GM21390 (cell line): ENCODE measurements at regions not wholly inside any gene's neighbourhood (a gene's known extent, or its start where the extent isn't known, plus 50 kb on each side); places are given as distances from the start of the nearest gene placed in this dataset.

Experiments used
- ATAC-seq: cut with Tn5 transposase; IDR thresholded peaks from one replicate; pipeline ENCODE4 v1.9.1; 2021; ENCODE audit not compliant: unreplicated experiment

DNA sequence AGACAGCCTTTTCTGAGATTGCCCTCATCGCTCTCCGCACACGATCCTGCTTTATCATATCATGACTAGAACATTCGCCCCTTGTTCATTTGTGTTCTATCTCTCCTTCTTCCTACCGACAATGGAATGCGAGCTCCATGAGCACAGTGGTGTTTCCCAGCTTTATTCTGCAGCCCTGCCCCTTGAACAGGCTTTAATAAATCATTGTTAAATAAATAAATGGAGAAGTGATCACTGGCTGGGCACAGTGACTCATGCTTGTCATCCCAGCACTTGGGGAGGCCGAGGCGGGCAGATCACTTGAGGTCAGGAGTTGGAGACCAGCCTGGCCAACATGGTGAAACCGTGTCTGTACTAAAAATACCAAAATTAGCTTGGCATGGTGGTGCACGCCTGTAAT lies 1063.3 kb upstream of the EEF2KMT start:
- no peak for ATAC-seq

DNA sequence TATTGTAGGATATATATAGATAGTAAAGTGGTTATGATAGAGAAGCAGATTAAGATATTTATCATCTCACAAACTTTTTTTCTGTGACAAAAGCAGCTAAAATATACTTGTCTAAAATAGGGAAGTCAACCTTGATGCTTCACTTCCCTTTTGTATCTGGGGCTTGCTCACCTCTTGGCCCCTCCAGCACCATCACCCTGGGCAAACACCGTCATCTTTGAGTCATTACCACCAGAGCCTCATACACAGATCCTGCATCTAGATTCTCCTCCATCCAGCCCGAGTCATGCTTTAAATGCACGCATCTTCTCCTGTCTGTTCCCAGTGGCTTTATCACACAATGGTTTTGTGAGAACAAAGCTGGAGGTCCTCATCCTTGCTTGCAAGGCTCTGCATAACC lies 1062.7 kb upstream of the EEF2KMT start:
- ATAC-seq, result no peak

DNA sequence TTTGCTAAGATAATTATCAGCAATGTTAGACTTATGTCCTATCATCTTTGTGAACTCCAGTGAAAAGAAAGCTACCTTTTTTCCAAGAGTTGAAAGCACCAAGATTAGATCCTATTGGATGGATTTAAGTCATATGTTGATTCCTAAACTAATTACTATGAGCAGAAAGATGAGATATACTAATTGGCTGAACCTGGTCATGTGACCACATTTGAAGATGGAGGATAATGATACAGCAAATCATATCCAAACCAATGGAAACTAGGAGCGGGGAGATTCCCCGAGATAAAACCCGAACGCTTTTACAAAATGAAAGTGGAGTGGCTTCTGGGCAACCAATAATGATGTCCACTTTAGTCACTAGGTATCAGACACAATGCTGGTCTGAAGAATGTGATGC lies 1060.2 kb upstream of the EEF2KMT start:
- ATAC-seq, result no peak

DNA sequence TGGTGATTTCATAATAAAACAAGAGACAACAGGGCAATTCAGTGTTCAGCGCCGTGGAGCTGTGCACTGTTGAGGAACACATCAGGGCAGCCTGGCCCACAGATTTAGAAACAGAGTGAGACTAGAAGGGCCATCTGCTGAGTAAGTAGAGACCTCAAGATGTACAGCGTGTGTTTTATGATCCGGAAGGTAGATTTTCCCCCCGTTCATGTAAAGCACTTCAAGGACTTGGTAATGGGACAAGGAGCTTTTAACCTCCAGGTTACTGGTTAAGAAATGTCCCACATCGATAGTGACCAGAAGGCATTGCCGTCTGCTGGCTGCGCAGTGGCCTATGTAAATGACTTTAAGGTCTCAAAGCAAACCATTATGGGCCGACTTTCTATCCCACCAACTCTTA lies 1057.7 kb upstream of the EEF2KMT start:
- ATAC-seq, result no peak

DNA sequence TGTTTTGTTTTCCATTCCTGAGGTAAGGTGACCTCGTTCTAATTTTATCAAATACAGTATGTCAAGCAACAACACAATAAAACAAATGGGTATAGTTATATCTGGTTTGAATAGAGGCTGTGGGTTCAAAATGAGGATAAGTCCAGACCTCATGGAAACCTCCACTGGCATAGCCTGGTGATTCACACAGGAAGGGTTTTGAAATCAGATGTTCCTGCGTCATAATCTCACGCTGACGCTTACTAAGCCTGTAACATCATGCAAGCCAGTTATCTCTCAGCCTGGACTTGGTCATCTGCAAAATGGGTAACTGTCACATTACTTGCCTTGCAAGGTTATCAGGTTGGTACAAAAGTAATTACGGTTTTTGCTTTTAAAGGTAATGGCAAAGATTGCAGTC lies 1056.3 kb upstream of the EEF2KMT start:
- ATAC-seq, result no peak

DNA sequence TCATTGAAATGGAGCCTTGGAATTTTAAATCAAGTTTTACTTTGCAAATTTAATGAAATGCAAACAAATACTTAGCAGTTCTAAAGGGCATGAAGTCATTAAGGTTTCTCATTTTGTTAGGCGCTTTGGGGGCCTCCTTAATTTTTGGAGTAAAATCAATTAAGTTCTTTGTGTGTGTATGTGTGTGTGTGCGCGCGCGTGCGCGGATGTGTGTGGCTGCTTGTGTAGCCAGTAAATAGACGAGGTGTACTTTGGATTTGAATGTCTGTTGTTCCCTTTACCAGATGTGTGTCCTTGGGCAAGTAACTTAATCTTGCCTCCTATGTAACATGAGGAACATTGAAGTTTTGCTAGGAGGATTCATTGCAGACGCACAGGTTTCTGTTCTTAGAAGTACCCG lies 1051.4 kb upstream of the EEF2KMT start:
- no peak for ATAC-seq

DNA sequence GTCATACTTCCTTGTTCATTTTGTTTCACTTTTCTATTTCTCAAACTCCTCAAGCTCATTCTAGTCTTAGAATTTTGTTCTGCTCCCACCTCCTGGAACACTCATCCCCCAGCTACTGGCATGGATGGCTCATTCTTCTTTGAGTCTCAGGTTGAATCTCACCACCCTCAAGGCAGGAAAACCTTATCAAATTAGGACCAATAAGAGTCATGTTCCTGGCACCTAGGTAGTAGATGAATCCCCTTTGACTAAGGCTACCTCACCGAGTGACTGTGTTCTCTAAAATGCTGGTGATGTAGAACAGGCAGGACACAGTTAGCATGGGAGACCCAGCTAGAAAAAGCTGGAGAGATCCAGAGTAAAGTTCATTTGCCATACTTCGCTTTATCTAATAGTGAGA lies 1050.8 kb upstream of the EEF2KMT start:
- no peak for ATAC-seq

DNA sequence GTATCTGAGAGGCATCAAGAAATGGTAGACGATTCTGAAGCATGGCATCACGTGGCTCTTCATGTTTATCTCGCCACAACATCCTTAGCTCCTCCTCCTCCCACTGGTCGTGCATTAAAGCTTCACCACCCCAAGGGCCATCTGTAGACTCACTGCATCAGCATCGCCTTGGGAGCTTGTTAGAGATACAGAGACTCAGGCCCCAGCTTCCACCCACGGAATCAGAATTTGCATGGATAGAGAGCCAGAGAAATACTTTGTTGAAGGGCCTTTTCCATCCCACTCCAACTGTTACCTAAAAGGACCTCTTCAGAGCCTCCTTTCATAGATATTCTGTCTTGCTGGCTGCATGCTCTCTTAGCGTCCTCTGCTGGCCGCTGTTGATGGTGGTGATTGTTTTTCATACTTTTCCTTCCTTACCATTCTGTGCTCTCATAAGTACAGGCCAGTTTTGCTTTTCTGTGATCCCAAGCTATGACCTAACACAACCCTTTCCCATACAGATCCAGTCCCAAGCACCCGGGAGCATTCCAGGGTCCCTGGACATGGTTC lies 1049.4 kb upstream of the EEF2KMT start:
- no peak for ATAC-seq

DNA sequence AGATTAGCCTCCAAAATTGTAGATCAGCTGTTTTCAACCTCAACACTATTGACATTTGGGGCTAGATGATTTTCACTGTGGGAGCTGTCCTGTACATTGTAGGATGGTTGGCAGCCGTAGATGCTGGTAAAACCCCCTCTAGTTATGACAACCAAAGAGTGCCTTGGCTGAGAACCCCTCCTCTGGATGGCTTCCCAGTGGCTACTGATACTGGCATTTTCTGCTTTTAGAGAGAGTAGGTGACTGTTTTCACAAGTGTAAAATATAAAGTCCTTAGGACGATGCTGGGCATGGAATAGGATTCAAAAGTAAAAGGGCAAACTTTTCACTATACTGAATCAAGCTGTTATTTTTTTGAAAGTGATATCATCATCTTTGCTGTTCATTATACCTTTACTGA lies 1048.8 kb upstream of the EEF2KMT start:
- no peak for ATAC-seq

DNA sequence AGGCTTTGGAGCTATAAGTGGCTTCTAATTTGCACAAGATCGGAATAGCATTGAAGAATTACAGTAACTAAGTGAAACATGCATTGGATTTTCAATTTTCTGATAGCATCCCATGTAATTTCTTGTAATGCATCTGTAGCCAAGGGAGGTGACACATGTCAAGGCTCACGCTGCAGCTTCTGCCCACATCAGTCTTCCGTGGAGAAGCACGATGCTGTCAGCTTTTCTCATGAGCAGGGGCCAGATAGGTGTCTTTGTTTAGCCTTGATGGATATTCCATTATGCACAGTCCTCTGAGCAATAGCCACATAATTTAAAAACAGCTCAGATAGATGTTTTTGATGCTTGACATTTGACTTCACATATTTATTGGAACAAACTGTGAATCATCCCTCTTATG lies 1046.9 kb upstream of the EEF2KMT start:
- no peak for ATAC-seq

DNA sequence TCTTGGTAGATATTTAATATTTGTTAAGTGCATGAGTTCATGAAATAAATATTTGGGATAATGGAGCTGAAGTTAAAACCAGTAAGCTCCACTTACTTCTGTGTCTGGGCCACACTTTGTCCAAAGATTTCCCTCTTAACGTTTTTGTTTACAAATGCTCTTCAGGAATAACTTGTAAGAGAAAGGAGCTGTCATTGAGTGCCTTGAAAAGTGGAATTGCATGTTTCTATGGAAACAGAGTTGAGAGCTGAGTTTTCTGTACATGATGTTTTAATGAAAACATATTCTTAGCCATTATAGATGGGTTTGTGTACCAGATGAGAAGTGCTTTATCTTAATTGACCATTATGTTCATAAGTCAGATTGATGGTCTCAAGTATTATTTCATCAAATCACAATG lies 1045.4 kb upstream of the EEF2KMT start:
- ATAC-seq, result no peak

DNA sequence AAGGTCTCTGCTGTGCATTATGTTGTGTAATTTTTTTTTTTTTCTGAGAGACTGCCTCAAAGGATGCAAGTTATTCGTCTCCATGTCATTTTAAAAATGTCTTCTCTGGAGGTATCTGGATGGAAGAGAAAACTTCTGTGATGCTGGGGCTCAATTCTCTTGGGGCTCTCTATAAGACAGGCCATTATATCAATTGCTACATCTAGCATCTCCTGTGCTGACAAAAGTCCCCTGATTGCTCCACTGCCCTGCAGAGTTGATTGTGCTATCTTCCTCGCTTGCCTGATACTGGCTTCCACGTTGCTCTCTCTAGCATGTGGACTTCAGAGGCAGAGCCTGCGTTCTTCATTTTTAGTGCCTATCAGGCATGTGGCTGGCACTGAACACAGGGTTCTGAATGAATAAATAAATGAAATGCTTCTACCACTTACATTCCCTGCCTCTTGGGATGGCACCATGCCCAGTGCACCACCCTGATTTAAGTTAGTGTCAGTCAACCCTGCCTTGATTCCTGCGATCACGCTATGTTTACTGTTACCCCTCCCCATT lies 1035.5 kb upstream of the EEF2KMT start:
- ATAC-seq, result no peak

DNA sequence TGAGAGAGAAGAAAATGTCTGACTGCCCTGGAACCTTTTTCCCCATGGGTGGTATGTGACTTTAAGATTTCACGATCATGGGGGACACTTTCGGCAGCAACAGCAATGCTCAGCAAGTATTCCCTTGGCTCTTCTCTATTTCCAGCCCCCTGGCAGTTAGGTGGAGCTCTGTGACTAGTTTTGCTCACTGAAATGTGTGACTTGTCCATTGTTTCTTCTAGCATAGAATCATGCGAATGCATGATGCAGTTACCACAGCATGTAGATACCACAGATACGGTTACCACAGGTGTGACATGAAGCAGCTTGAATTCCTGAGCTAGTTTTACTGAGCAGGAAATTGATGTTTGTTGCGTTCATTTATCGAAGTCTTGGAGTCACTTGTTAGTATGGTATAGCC lies 1034.5 kb upstream of the EEF2KMT start:
- no peak for ATAC-seq

DNA sequence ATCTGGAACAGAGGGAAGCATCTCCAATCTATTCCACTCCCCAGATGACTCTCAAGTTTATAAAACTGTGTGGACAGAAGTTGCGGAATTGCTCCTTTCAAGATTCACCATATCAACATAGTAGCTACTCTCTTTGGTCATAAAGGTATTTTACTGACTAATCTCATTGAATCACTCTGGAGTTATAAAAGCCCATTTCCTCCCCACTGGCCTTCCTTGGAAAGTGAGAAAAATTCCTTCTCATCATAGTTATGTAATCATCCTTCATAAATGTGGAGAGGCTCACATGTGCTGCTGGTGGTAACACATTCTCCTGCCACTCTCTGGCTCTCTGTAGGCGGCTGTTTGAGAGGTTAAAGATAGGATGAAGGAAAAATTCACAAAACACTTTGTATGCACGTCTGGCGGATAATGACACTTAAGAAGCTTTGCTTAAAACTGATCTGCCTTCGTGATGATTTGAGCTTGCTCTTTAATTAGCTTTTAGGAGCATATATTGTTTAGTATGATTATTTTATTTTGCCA lies 1034.0 kb upstream of the EEF2KMT start:
- ATAC-seq, result no peak

DNA sequence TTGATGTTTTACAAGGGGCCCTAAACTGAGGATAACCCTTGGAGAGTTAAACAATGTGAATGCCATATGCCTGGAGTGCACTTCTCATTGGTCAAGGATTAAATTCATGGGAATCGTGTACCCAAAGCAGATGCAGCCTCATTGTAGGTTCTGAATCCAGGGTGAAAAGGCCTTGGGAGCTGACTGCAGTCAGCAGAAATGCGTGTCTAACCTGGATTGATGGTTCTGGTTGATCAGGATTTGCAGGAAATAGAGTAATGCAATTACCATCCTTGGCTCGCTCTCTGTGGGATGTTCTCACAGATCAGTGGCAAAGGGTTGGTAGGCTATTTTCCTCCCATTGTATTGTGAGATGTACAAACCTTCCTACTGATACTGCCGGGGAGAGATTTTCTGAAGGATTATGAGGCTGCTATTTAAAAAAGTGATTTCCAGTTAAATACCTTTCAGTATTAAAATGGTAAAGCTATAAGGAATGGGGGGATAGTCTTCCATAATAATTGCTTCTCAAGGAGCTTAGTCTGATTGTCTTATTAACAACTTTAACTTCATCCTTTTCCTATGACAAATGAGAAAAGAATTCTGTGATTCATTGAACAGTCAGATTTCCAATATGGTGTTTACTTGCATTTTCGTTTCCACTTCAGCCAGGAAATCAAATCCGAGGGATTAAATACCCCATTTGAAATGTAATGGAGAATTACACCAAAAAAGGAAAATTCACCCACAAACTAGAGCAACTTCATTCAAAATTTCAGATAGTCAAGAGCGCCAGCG lies 1028.1 kb upstream of the EEF2KMT start:
- ATAC-seq, result no peak

DNA sequence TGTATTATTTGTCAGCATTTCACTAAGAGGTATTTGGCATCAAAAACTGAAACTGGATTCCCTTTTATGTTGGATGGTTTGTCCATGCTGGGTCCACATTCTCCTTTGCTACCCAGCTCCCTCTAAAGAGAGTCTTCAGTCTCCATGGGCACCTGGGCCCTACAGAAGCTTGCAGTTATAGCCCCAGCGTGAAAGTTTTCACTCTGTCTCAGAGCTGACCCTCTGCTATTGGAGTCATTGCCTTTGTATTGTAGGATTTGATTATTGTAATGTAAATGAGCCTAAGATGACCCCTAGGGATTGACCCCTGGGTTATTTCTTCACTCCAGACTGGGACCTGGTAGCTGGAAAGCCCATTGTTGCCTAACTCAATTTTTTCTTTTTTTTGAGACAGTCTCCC lies 1026.5 kb upstream of the EEF2KMT start:
- ATAC-seq, result no peak

DNA sequence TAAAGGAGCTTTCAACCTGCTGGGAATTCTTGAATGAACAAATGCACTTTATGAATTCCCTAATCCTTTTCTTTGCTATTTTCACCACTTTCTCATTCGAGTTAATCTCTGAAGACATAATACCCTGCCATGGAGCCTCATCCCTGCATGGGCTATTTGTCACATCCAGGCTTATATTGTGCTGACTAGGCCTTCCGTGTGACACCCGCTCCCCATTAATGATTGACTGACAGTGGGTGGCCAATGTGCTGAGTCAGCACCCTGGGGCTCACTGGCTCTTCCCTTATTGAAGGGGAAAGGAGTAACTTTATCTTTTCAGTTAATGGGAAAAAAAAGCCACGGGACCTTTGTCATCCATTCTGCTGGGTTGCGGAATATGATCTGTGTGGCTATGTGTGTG lies 1024.8 kb upstream of the EEF2KMT start:
- no peak for ATAC-seq

DNA sequence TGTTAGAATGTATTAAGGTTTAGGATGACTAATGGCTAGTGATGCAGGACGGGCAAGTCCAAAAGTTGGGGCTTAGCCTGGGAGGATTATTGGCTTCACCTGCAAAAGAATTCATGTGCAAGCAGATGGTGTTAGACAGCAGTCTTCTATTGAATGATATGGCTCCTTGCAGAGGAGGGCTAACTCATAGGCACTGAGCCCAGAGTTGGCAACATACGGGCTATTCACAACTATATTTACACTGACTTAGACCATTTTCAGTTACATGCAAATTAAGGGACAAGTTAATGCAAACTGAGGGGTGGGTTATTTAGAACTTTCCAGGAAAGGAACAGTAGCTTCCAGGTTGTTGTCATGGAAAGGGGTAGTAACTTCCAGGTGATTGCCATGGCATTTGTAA lies 1017.1 kb upstream of the EEF2KMT start:
- ATAC-seq, result no peak

DNA sequence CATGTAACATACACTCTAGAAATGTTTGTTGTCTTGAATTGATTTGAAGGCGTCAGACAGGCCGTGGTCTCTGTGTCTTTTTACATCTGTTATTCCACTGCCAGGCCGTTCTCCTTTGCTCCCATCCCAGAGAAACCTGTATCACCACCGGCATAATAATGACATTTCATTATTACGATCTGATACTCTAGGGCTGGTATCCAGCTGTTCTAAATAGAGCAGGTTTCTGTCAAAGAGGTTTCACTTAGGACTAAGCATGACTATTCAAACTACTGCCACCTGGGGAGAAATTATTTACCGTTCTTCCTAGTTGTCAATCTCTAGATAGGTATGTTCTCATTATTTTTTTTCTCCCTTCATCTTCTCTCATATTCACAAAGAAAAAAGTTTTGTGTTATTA lies 1016.2 kb upstream of the EEF2KMT start:
- no peak for ATAC-seq

DNA sequence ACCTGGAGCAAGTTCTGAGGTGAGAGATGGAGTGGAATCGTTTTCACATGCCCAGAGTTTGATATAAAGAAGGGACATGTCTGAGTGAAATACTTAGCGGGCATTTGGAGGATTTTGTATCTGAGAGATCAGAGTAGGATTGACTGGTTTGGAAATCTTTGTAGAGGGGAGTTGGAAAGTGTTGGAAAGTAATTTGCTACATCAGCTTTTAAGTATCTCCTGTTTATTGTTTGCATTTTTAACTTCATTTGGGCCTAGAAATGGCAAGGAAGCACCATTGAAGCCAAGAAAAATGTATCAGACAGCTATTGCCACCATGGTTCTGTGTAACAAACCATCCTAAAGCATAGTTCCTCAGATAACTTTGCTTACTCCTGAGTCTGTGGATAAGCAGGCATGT lies 1015.1 kb upstream of the EEF2KMT start:
- ATAC-seq, result no peak

DNA sequence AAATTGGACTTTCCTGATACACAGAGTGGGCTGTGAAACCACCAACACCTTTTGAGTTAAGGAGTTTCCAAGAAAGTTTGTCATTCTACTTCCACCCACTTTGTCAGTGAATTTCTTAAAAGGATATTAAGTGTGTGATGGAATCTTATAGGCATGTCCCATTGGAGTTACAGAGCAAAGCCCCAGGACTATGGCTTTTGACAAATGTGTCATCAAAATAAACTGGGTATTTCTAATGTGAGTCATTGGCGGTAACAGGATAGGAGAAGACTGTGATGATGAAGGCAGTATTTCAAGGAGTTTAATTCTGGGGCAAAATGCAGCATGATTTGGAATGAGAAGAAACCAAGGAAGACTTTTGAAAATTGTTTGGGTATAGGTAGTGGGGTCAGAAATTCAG lies 1013.8 kb upstream of the EEF2KMT start:
- no peak for ATAC-seq

DNA sequence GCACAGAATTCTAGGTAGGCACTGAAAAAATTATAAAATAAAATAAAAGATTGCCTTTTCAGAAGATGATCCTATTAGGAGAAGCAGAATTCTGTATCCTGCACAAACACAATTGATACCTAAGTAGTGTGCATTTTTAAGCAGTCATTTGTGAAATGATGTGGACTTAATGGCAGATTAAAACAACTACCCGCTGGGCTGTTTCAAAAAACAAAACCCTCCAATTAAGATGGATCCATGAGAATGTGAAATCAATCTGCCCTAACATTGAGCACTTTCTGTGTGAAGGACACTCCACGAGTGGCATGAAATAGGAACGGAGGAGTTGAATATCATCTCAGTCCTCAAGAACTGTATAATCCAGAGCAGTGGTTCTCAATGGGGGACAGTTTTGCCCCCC lies 1012.8 kb upstream of the EEF2KMT start:
- ATAC-seq, result no peak

DNA sequence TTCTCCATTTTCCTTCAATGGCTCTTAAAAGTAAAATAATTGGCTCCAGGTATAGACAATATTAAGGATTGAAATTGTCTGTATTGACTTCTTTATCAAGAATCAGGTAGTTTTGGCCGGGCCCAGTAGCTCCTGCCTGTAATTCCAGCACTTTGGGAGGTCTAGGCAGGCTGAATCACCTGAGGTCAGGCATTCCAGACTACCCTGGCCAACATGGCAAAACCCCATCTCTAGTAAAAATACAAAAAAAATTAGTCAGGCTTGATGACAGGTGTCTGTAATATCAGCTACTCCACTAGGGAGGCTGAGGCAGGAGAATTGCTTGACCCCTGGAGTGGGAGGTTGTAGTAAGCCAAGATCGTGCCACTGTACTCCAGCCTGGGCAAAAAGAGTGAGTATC lies 1008.5 kb upstream of the EEF2KMT start:
- no peak for ATAC-seq
